Ishikawa (cell line): ENCODE measurements at regions not wholly inside any gene's neighbourhood (a gene's known extent, or its start where the extent isn't known, plus 50 kb on each side); places are given as distances from the start of the nearest gene placed in this dataset.

Experiments
- CEBPB ChIP-seq: IDR thresholded peaks from 2 replicates; pipeline ENCODE4 v1.6.1; 2012
- CREB1 ChIP-seq: IDR thresholded peaks from 2 replicates; pipeline ENCODE4 v1.6.1; 2012; ENCODE audit warnings: low read depth
- EGR1 ChIP-seq: IDR thresholded peaks from 2 replicates; pipeline ENCODE4 v1.6.1; 2012
- EP300 ChIP-seq: IDR thresholded peaks from 2 replicates; pipeline ENCODE4 v1.6.1; 2012; ENCODE audit warnings: borderline replicate concordance
- FOXM1 ChIP-seq: IDR thresholded peaks from 2 replicates; pipeline ENCODE4 v1.6.1; 2012; ENCODE audit warnings: low read depth, borderline replicate concordance
- MAX ChIP-seq: IDR thresholded peaks from 2 replicates; pipeline ENCODE4 v1.6.1; 2012
- NFIC ChIP-seq: IDR thresholded peaks from 2 replicates; pipeline ENCODE4 v1.6.1; 2012
- RAD21 ChIP-seq: IDR thresholded peaks from 2 replicates; pipeline ENCODE4 v1.6.1; 2012; ENCODE audit warnings: low read depth
- TAF1 ChIP-seq: IDR thresholded peaks from 2 replicates; pipeline ENCODE4 v1.6.1; 2012; ENCODE audit warnings: low read depth, mild to moderate bottlenecking
- TCF12 ChIP-seq: IDR thresholded peaks from 2 replicates; pipeline ENCODE4 v1.6.1; 2012; ENCODE audit warnings: low read depth
- TEAD4 ChIP-seq: IDR thresholded peaks from 2 replicates; pipeline ENCODE4 v1.6.1; 2012
- USF1 ChIP-seq: IDR thresholded peaks from 2 replicates; pipeline ENCODE4 v1.6.1; 2012
- YY1 ChIP-seq: IDR thresholded peaks from 2 replicates; pipeline ENCODE4 v1.6.1; 2012; ENCODE audit warnings: low read depth
- ZBTB7A ChIP-seq: IDR thresholded peaks from 2 replicates; pipeline ENCODE4 v1.6.1; 2012; ENCODE audit warnings: low read depth
- TF ChIP-seq, protein P1 (sequence below): IDR thresholded peaks from 2 replicates; pipeline ENCODE4 v1.6.1; 2012; ENCODE audit warnings: low read depth, mild to moderate bottlenecking

GRCh38 chr22:49090061-49090852, 737.4 kb downstream of the BRD1 start:
- no peak for TF ChIP-seq RAD21
- TF ChIP-seq EP300: no peak
- TF ChIP-seq USF1: no peak
- TF ChIP-seq, protein P1, sequence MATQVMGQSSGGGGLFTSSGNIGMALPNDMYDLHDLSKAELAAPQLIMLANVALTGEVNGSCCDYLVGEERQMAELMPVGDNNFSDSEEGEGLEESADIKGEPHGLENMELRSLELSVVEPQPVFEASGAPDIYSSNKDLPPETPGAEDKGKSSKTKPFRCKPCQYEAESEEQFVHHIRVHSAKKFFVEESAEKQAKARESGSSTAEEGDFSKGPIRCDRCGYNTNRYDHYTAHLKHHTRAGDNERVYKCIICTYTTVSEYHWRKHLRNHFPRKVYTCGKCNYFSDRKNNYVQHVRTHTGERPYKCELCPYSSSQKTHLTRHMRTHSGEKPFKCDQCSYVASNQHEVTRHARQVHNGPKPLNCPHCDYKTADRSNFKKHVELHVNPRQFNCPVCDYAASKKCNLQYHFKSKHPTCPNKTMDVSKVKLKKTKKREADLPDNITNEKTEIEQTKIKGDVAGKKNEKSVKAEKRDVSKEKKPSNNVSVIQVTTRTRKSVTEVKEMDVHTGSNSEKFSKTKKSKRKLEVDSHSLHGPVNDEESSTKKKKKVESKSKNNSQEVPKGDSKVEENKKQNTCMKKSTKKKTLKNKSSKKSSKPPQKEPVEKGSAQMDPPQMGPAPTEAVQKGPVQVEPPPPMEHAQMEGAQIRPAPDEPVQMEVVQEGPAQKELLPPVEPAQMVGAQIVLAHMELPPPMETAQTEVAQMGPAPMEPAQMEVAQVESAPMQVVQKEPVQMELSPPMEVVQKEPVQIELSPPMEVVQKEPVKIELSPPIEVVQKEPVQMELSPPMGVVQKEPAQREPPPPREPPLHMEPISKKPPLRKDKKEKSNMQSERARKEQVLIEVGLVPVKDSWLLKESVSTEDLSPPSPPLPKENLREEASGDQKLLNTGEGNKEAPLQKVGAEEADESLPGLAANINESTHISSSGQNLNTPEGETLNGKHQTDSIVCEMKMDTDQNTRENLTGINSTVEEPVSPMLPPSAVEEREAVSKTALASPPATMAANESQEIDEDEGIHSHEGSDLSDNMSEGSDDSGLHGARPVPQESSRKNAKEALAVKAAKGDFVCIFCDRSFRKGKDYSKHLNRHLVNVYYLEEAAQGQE: no peak
- TF ChIP-seq EGR1: no peak
- TF ChIP-seq CREB1: no peak
- TF ChIP-seq NFIC: no peak
- TF ChIP-seq CEBPB: no peak
- TF ChIP-seq FOXM1: no peak
- TF ChIP-seq MAX: no peak
- TF ChIP-seq TAF1: no peak
- no peak for TF ChIP-seq ZBTB7A
- no peak for TF ChIP-seq YY1

DNA sequence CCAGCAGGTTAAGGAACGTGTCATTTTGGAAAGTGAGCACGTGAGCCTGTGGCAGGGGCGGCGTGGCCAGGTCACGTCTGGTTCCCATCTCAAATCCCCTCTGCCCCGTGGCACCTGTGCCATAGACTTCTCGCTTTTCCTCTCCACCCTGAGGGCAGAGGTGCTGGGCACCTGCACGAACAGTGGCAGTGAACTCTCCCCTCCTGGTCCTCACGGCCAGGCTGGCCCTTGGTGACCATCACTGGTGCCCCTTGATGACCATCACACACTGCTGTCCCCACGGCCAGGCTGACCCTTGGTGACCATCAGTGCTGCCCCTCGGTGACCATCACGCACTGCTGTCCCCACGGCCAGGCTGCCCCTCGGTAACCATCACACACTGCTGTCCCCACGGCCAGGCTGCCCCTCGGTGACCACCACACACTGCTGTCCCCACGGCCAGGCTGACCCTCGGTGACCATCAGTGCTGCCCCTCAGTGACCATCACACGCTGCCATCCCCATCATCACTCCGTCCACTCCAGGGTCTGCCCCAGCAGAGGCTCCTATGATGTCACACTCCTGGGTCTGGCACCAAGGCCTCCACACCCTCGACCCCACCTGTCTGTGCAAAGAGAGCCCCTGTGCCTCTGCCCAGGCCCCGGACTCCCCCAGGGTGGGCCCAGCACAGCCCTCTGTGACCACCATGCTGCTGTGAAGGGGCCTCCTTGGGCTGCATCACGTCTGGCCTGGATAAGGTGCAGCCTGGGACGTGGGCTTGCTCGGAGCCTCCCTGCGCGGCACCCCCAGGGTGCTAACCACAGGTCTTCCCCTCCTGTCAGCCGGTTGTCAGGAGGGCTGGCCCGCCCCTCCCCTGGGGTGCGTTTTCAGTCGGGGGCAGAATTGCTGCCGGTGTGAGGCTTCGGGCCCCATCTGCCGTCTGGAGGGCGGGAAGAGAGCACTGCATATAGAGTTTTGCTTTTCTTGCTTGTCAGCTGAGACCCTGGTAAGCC, 738.6 kb downstream of the BRD1 start:
- TF ChIP-seq EGR1: no peak
- TF ChIP-seq CEBPB: no peak
- TF ChIP-seq MAX: no peak
- TF ChIP-seq EP300: no peak
- TF ChIP-seq RAD21: no peak
- no peak for TF ChIP-seq CREB1

- TF ChIP-seq YY1 (no peak), FOXM1 (no peak), EGR1 (no peak), TAF1 (no peak), TCF12 (no peak), ZBTB7A (no peak), CREB1 (no peak), MAX (no peak), RAD21 (no peak), EP300 (no peak), NFIC (no peak), USF1 (no peak), CEBPB (no peak)
These were observed 739.7 kb downstream of the BRD1 start for GRCh38 chr22:49087716-49088601.

DNA sequence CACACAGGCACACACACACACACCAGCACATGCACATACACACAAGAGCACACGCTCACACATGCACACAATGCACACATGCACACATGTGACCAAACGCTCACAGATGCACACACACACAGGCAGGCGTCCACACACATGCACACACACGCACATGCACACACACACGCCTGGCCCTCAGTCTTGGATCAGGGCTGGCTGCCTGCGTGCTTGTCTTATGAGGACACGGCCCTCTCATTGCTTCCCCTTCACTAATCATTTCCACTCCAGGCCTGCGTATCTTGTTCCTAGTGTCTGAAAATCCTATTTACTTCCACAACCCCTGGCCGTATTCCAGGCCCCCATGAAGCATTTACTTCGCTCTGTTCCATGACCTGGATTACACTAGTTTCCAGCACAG, 740.5 kb downstream of the BRD1 start:
- no peak for TF ChIP-seq EP300
- no peak for TF ChIP-seq ZBTB7A
- no peak for TF ChIP-seq RAD21
- no peak for TF ChIP-seq TAF1
- TF ChIP-seq, protein P1: no peak
- TF ChIP-seq EGR1: no peak
- no peak for TF ChIP-seq YY1
- TF ChIP-seq TEAD4: no peak
- TF ChIP-seq FOXM1: no peak
- no peak for TF ChIP-seq TCF12
